ENCODE measurements at regions not wholly inside any gene's neighbourhood (a gene's known extent, or its start where the extent isn't known, plus 50 kb on each side); places are given as distances from the start of the nearest gene placed in this dataset.

DNA sequence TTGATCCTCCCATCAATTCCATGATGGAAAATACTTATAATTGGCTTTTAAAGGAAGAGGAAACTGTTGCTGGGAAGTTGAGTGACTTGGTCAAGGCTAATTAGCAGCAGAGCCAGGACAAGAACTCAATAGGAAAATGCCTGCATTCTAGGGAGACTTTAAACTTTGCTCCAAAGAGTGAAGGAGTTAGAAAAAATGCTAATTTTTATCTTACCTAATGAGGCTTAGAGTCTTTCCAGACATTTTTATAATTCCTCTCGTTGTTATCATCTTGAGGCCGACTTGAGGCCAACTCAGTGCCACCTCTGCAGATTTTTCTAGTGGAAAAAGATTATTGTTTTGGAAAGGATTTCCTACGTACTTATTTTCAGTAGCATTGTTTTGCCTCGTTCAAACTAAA, 344.6 kb downstream of the ETNK1 start:
- H3K4me1 Mint-ChIP-seq = no peaks in the 10 kb centered on the region
- no peaks in the 10 kb centered on the region for H3K36me3 Mint-ChIP-seq
- ATAC-seq (replicated peaks) (no peak), DNase-seq (no peak)
- H3K4me3 Mint-ChIP-seq = no peak overlapping the region
- no peaks in the 10 kb centered on the region for H3K27me3 Mint-ChIP-seq
- no peak overlapping the region for H3K27ac Mint-ChIP-seq
- no peaks in the 10 kb centered on the region for H3K9me3 Mint-ChIP-seq

DNA sequence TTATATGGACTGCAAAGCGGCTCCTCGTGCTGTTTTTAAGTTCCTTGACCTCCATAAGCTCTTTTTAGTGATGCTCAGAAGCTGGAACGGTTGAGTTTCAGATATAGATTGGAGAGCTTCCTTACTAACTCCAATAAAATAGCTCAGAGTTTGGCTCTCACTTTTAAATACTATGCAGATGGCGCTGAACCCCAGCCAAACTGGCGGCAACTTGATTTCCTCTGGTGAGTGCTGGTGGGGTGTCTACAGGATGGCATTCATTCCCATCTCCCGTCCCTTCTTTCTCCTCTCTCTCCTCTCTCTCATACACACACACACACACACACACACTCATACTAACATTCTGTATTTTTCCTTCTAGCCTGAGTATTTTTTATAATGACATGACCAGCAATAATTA, 346.3 kb downstream of the ETNK1 start:
- no peaks in the 10 kb centered on the region for H3K9me3 Mint-ChIP-seq
- H3K27me3 Mint-ChIP-seq = no peaks in the 10 kb centered on the region
- no peak for DNase-seq
- no peak overlapping the region for H3K4me3 Mint-ChIP-seq
- no peaks in the 10 kb centered on the region for H3K4me1 Mint-ChIP-seq
- H3K27ac Mint-ChIP-seq = no peak overlapping the region
- H3K36me3 Mint-ChIP-seq = no peaks in the 10 kb centered on the region
- no peak for ATAC-seq (replicated peaks)

DNA sequence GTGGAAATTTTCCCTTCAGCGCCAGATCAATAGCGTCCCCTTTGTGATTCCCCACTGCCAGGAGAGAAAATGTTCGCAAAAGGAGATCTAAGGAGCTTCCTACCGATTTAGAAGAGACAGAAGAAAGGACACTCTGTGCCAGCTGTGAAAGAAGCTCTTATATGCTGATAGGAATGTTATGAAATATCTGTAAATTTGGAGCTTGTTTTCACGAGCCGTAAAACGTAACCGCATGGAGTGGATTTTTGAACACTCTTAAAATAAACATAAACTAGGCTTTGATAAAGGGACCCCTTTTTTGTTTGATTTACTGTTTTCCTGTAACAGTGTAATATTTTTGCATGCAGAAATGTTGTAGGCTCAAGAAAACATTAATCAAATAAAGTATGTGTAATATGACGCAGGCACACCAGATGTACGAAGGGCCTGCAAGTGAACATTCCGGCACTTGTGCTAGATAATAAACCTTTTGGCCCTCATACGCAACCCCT, 346.8 kb downstream of the ETNK1 start:
- Mint-ChIP-seq H3K9me3 (no peaks in the 10 kb centered on the region), H3K27ac (no peak overlapping the region)

GRCh38 chr12:22974865-22975264, 349.9 kb downstream of the ETNK1 start:
- H3K4me3 Mint-ChIP-seq = no peak overlapping the region
- ATAC-seq (replicated peaks) (no peak), DNase-seq (no peak)
- H3K27me3 Mint-ChIP-seq = no peaks in the 10 kb centered on the region
- no peaks in the 10 kb centered on the region for H3K4me1 Mint-ChIP-seq
- H3K27ac Mint-ChIP-seq = no peak overlapping the region
- H3K9me3 Mint-ChIP-seq = no peaks in the 10 kb centered on the region
- no peaks in the 10 kb centered on the region for H3K36me3 Mint-ChIP-seq

More for the DNA sequence above, 346.8 kb downstream of the ETNK1 start:
- no peaks in the 10 kb centered on the region for H3K27me3 Mint-ChIP-seq
- no peak overlapping the region for H3K4me3 Mint-ChIP-seq
- H3K36me3 Mint-ChIP-seq = no peaks in the 10 kb centered on the region
- ATAC-seq (replicated peaks) (no peak), DNase-seq (no peak)
- H3K4me1 Mint-ChIP-seq = no peaks in the 10 kb centered on the region

DNA sequence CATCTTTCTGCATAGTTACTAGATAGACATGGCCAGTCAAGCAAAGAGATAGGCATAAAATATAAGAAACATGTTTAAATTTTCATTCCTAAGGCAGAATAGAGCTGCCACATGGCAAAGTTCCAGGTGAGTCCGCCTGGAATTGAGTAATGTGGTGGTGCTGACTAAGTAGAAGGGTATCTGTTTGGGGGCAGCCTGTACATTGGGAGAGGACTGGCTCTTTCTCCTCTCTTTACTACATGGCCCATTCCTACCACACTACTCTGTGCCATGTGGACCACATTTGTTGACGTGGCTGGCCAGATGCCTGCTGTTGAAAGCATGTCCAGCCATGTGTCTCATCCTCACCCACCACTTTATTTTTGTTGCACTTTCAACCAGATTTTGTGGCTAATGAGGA, 354.0 kb downstream of the ETNK1 start:
- no peaks in the 10 kb centered on the region for H3K9me3 Mint-ChIP-seq
- no peak overlapping the region for H3K4me3 Mint-ChIP-seq
- H3K27me3 Mint-ChIP-seq = no peaks in the 10 kb centered on the region
- ATAC-seq (replicated peaks) (no peak), DNase-seq (no peak)
- H3K36me3 Mint-ChIP-seq = no peaks in the 10 kb centered on the region
- no peaks in the 10 kb centered on the region for H3K4me1 Mint-ChIP-seq
- no peak overlapping the region for H3K27ac Mint-ChIP-seq

- H3K36me3 Mint-ChIP-seq = no peaks in the 10 kb centered on the region
- no peak for DNase-seq
- no peaks in the 10 kb centered on the region for H3K4me1 Mint-ChIP-seq
- H3K9me3 Mint-ChIP-seq = no peaks in the 10 kb centered on the region
- H3K27me3 Mint-ChIP-seq = no peaks in the 10 kb centered on the region
- no peak for ATAC-seq (replicated peaks)
- H3K27ac Mint-ChIP-seq = no peak overlapping the region
- no peak overlapping the region for H3K4me3 Mint-ChIP-seq
These were observed 355.0 kb downstream of the ETNK1 start for GRCh38 chr12:22979854-22980469.

GRCh38 chr12:22981711-22982110, 356.7 kb downstream of the ETNK1 start:
- no peak for DNase-seq
- Mint-ChIP-seq H3K27me3 (no peaks in the 10 kb centered on the region), H3K36me3 (no peaks in the 10 kb centered on the region), H3K9me3 (no peaks in the 10 kb centered on the region), H3K4me1 (no peaks in the 10 kb centered on the region), H3K27ac (no peak overlapping the region), H3K4me3 (no peak overlapping the region)
- no peak for ATAC-seq (replicated peaks)

- Mint-ChIP-seq H3K4me3 (no peak overlapping the region), H3K27ac (no peak overlapping the region), H3K36me3 (no peaks in the 10 kb centered on the region), H3K4me1 (no peaks in the 10 kb centered on the region), H3K9me3 (no peaks in the 10 kb centered on the region), H3K27me3 (no peaks in the 10 kb centered on the region)
- ATAC-seq (replicated peaks) (no peak), DNase-seq (no peak)
These were observed 357.7 kb downstream of the ETNK1 start for GRCh38 chr12:22982635-22983034.

DNA sequence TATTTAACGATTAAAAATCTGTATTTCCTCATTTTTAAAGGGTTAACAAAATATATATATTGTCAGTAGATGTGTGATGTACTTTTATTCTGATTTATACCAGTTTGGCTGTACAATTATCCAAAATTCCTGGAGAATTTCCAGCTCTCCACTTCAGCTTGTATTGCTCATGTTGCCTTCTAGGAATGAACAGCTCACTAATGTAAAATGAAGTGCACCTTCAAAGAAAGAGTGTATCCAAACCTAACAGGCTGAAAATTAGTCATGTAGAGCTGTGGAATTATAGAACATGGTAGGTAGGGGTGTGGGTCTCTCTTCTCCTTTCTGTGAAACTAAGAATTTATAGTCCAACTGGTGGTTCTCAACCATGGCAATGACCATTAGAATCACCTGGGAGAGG, 362.0 kb downstream of the ETNK1 start:
- Mint-ChIP-seq H3K4me3 (no peak overlapping the region), H3K9me3 (no peaks in the 10 kb centered on the region), H3K27me3 (no peaks in the 10 kb centered on the region), H3K4me1 (no peaks in the 10 kb centered on the region), H3K27ac (no peak overlapping the region), H3K36me3 (no peaks in the 10 kb centered on the region)
- no peak for DNase-seq
- no peak for ATAC-seq (replicated peaks)

GRCh38 chr12:22990501-22990900, 365.5 kb downstream of the ETNK1 start:
- Mint-ChIP-seq H3K4me3 (no peak overlapping the region), H3K9me3 (no peaks in the 10 kb centered on the region), H3K27me3 (no peaks in the 10 kb centered on the region), H3K4me1 (no peaks in the 10 kb centered on the region), H3K36me3 (no peaks in the 10 kb centered on the region), H3K27ac (no peak overlapping the region)
- DNase-seq (no peak), ATAC-seq (replicated peaks) (no peak)

- Mint-ChIP-seq H3K9me3 (no peaks in the 10 kb centered on the region), H3K4me3 (no peak overlapping the region), H3K27me3 (no peaks in the 10 kb centered on the region), H3K36me3 (no peaks in the 10 kb centered on the region), H3K4me1 (no peaks in the 10 kb centered on the region), H3K27ac (no peak overlapping the region)
- ATAC-seq (replicated peaks) (no peak), DNase-seq (no peak)
These were observed 366.4 kb downstream of the ETNK1 start for GRCh38 chr12:22991250-22991844.

GRCh38 chr12:22993609-22994315, 368.8 kb downstream of the ETNK1 start:
- peaks cover 0 to 3% of the 10 kb centered on the region in 2 donors for H3K9me3 Mint-ChIP-seq

DNA sequence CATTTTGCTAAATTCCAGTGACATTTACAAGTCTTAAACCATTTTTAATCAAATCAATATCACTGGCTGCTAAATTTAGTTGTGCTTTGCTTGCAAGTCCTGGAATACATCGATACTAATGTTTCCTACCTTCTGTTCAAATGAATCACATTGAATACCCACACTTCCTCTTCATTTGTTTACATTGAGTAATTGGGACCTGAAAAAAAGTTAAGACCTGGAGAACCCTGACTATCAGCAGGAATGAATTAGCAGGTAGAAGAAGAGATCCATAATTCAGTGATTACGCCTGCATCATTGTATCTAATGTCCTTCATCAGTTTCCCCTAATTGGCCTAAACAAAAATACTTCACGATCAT, 369.3 kb downstream of the ETNK1 start:
- Mint-ChIP-seq H3K27ac (no peak overlapping the region), H3K36me3 (no peaks in the 10 kb centered on the region), H3K9me3 (peaks cover 0 to 3% of the 10 kb centered on the region in 2 donors), H3K4me1 (no peaks in the 10 kb centered on the region), H3K4me3 (no peak overlapping the region), H3K27me3 (no peaks in the 10 kb centered on the region)
- ATAC-seq (replicated peaks) (no peak), DNase-seq (no peak)

More at GRCh38 chr12:22993609-22994315, 368.8 kb downstream of the ETNK1 start:
- Mint-ChIP-seq H3K27ac (no peak overlapping the region), H3K36me3 (no peaks in the 10 kb centered on the region), H3K4me3 (no peak overlapping the region), H3K27me3 (no peaks in the 10 kb centered on the region), H3K4me1 (no peaks in the 10 kb centered on the region)
- DNase-seq (no peak), ATAC-seq (replicated peaks) (no peak)

GRCh38 chr12:23001487-23001886, 376.5 kb downstream of the ETNK1 start:
- H3K36me3 Mint-ChIP-seq = no peaks in the 10 kb centered on the region
- DNase-seq = no peak
- ATAC-seq (replicated peaks) = no peak
- H3K4me3 Mint-ChIP-seq = no peak overlapping the region
- no peaks in the 10 kb centered on the region for H3K4me1 Mint-ChIP-seq
- H3K9me3 Mint-ChIP-seq = peaks cover 0 to 3% of the 10 kb centered on the region in 2 donors
- H3K27ac Mint-ChIP-seq = no peak overlapping the region
- no peaks in the 10 kb centered on the region for H3K27me3 Mint-ChIP-seq

DNA sequence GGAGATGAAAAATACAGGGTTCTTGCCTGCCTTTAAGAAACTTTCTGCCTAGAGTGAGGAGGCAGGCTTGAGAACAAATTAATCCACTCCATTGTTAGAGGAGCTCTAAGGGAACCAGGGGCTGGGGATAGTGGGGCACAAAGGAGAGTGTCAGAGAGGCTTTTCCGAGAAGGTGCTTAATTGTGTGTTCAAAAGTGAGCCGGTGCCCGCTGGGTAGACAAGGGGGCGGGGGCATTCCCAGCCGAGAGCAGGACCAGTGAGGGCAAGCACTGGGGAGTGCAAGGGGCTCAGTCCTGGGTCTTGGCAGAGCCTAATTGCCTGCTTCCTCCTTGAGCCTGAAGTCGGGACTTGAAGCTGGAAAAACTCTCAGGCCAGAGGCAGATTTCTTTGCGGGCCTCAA, 377.4 kb downstream of the ETNK1 start:
- no peaks in the 10 kb centered on the region for H3K36me3 Mint-ChIP-seq
- H3K9me3 Mint-ChIP-seq = peaks cover 0 to 3% of the 10 kb centered on the region in 2 donors
- no peaks in the 10 kb centered on the region for H3K4me1 Mint-ChIP-seq
- ATAC-seq (replicated peaks) (no peak), DNase-seq (no peak)
- H3K4me3 Mint-ChIP-seq = no peak overlapping the region
- H3K27ac Mint-ChIP-seq = no peak overlapping the region
- H3K27me3 Mint-ChIP-seq = no peaks in the 10 kb centered on the region
